NCI-H446 (cell line): ENCODE measurements at regions not wholly inside any gene's neighbourhood (a gene's known extent, or its start where the extent isn't known, plus 50 kb on each side); places are given as distances from the start of the nearest gene placed in this dataset.

Experiments used
- DNase-seq, 2 experiments: peaks; one replicate each; lab custom pipeline; 2025; lab: John Stamatoyannopoulos, UW

- DNase-seq: no peak
Measured at GRCh38 chr13:73704587-73704986, 429.6 kb downstream of the KLF12 start.

- DNase-seq: no peak
Measured at GRCh38 chr13:73703606-73704005, 430.6 kb downstream of the KLF12 start.

DNA sequence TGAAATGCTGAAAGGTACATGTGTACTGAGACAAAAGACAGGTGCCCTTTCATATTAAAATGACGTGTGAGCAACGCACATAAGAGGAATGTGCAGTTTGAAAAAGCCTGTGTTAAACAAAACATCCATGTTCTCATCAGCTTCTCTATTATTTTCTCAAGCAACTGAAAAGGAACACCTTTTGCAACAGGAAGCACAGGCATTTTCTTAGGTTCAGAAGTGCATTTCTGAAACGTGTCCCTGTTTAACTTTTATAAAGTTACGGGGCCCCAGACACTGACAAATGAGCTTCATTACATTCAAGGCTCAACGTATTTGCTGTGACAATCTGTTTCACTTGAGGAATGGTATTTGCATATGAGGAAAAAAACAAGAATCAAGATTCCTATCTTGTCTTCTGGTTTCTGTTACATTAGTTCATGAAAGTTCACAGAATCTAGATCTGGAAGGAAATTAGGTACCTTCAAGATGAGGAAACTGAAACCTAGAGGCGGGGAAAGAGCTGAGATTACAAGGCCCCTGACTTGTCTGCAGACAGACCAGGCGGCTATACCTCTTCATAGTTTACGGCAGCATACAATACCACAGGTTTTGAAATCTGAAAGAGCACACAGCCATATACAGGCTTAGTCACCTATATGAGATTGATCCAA, 431.7 kb downstream of the KLF12 start:
- no peak for DNase-seq

- no peak for DNase-seq
Measured at GRCh38 chr13:73701160-73701559, 433.0 kb downstream of the KLF12 start.

DNA sequence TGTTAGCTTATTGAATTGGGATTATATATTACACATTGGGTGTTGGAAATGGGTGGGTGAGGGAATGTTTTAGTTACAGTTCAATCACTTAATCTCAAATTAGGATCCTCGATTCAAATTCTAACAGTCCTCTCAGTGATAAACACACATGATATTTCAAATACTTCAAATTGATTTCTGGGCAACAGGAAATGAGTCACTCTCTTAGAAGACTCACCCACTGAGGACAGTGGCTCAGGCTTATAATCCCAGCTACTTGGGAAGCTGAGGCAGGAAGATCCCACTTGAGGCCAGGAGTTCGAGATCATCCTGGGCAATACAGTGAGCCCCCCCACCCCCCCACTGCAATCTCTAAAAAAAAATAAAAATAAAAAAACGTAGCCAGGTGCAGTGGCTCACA, 435.3 kb downstream of the KLF12 start:
- no peak for DNase-seq

GRCh38 chr13:73697166-73697565, 437.0 kb downstream of the KLF12 start:
- DNase-seq: no peak

GRCh38 chr13:73696713-73697112, 437.5 kb downstream of the KLF12 start:
- no peak for DNase-seq

- no peak for DNase-seq
Measured at GRCh38 chr13:73696271-73696670, 437.9 kb downstream of the KLF12 start.

DNA sequence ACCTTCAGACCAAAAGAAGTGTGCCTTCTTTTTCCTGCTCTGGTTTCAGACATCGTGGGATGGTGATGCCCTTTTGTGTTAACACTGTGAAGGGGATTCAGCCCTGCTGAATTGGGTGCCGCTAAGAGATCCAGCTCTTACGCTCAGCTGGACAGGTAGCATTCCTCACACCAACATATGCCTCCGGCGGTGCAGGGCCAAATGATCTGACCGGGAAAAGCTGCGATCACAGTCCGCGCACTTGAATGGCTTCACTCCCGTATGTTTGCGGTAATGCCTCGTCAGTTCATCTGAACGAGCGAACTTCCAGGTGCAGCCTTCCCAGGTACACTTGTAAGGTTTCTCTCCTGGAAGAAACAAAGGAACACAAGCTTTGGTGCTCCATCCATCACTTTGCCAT, 438.9 kb downstream of the KLF12 start:
- DNase-seq: no peak

DNA sequence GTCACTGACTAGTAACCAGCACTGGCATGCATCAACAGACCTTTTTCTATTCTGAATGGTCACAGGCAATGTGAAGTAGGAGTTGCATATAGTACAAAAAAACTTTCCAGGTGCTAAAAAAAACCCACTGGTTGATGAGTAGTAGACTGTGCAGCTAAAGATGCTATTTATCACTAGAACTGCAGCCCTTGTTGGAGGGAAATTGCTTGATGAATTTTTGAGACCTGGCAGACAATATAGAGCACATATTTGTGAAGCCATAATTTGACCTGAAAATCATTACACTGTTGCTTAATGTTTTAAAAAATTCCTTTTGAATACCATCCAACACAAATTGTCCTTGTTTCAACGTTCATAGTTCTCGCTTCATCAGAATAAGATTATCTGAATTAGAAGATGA, 441.0 kb downstream of the KLF12 start:
- DNase-seq: no peak

- DNase-seq: no peak
Measured at GRCh38 chr13:73691891-73692290, 442.3 kb downstream of the KLF12 start.

DNA sequence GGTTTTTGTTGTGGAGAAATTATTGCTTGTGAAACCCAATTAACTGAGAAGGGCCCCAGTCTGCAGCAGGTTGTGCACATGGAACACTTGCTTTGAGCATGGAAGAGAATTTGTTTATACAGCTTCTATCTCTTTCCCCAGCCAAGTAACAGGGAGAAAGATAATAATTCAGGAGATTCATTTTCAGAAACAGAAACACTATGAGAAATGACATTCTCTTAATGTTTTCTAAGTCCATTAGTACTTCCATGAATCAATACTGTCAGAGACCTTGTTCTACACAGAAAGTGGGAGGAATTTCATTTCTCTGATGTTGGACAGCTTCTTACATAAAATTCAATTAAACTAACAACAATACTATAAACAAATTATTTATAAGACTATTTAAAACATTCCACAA, 446.3 kb downstream of the KLF12 start:
- DNase-seq: no peak

DNA sequence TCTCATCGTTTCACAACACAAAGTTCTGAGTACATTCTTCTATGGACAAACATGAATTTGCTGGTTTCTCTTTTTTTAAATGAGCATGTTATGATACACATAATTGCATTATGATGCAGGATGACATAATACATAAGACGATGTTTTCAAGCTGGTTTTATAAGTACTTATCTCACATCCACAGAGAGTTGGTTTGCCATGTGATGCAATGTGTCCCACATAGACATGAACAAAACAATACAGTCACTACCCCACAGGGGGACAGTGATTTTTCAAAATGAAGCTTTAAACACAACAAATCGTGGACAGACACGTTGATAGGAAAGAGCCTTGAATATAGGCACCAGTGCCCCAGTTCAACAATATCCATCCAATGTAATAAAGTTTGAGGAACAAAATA, 447.1 kb downstream of the KLF12 start:
- DNase-seq: no peak

DNA sequence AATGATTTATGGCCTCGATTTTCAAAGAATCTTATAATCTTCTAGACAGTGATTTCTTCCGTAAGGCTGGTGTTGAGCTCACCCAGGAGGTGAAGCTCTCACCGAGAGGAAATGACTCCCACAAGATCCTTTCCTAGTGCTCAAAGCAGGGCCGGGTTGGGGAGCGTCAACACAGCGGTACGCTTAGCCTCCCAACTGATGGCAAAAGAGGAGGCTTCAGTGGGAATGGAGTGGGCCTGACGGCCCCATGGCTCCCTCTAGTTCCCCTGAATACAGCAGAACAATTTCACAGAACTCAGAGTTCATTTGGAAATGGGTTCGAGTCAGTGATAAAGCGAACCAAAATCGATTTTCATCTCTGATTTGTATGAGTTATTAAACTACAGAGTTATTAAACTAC, 449.5 kb downstream of the KLF12 start:
- DNase-seq: no peak

DNA sequence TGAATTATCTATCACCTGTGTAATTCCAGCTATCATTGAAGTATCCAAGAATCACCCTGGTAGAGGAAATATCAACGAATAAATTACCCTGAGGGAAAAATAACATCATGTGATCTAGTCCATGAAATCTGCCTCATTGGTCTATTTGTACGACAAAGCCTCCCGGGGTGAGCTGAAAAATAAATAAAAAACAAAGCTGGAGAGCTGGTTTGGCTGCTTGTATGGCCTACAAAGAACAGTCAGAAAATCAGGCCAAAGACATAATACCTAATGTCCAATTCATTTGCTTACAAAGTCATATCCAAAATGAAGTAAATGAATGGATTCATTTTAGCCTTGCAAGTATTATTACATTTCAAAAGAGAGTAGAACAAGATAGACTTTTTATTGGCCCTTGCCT, 449.9 kb downstream of the KLF12 start:
- DNase-seq: no peak

DNA sequence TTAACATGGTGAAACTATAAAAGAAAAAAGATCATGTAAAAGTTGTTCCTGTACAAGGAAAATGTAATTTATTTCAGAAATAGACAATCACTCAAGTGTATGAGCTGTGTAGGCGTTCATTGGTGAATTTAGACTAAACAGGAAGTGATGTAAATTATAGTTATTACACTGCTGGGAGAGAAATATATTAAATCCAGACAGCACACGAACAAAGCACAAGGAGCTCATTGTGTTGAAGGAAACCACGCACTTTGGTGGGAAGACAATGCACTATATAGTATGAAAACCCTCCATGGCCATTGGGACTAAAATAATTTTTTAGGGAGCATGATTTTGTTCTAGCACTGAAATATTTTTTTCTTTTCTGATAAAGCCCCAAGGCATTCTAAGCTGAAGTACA, 450.5 kb downstream of the KLF12 start:
- DNase-seq: no peak

DNA sequence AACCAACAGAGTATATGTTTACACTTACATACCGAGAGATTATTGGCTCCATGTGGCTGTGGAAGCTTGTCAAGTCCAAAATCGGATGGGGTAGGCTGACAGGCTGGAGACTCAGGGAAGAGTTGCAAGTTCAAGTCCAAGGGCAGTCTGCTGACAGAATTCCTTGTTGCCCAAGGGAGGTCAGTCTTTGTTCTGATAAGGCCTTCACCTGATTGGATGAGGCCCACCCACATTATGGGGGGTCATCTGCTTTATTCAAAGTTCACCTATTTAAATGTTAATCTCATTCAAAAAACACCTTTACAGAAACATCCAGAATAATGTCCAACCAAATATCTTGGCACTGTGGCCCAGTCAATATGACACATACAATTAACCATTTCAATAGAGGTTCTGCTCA, 452.4 kb downstream of the KLF12 start:
- no peak for DNase-seq

GRCh38 chr13:73681015-73681414, 453.2 kb downstream of the KLF12 start:
- DNase-seq: no peak

GRCh38 chr13:73677048-73677601, 457.1 kb downstream of the KLF12 start:
- DNase-seq: no peak

DNA sequence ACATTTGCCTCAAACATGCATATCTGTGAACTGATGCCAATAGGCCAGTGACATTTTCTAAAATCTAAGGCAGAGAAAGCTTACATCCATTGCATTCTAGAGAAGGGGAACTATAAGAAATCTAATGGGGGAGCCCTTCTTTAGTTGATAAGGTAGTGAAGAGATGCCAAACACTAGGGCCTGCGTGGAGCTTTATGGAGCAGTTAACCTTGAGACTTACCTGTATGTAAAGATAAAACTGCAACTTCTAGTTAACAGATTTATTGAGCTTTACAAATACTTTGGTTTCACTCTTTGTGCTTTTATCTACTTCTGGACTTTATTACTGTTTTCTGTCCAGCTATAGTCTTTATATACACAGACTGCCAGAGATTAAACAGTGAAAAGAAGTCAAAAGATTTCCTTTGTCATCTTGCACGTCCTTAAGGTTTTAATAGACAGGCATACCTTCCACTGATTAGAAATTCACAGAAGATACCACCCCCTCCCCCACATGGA, 457.6 kb downstream of the KLF12 start:
- DNase-seq: no peak

GRCh38 chr13:73675821-73676220, 458.4 kb downstream of the KLF12 start:
- no peak for DNase-seq

DNA sequence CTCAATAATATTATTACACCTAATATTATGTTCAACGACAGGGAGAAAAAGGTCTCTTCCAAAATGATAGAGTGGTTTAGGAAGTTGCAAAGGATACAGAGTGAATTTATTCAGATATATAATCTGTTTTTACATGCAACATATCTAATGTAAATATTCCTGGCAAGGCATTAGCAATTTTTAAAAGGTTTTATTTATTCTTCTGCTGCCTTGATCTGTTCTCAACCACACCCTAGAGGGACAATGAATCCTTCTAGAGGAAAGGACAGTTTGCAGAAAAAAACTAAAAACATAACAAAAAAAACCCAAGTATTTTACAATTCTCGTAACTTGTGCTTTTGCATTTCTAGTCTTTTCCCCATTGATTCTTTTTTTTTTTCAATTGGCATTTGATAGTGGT, 459.6 kb downstream of the KLF12 start:
- no peak for DNase-seq

GRCh38 chr13:73673931-73674330, 460.3 kb downstream of the KLF12 start:
- DNase-seq: no peak

DNA sequence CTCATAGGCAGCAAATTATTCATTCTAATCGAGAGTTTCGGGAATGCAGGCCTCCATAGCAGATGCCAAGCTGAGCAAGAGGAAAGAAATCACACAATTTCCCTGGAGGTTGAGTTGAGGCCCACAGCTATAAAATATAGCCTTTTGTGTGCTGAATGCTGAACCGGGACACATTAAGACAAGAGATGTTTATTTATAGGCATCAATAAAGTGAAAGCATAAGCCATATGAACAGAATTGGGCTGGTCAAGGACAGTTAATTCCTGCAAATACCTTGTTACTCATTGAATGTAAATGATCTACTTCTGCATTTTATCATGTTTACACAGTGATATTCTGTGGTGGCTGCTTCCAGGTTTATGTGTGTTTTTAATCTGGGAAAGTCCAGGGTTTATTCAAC, 461.7 kb downstream of the KLF12 start:
- DNase-seq: no peak
